HAP-1 (cell line): ENCODE measurements at regions not wholly inside any gene's neighbourhood (a gene's known extent, or its start where the extent isn't known, plus 50 kb on each side); places are given as distances from the start of the nearest gene placed in this dataset.

Experiments
- DNase-seq, 2 experiments: peaks; one replicate each; pipeline ENCODE4 v3.0.0-alpha.2; 2016 to 2020; ENCODE audit warnings: low spot score in 2 of 2
- H3K27me3 ChIP-seq: fragments of 250-450 bp; sonication (Bioruptor Pico); 2 replicates; pipeline ENCODE4 v1.5.1; 2020; ENCODE audit warnings: low read depth, mild to moderate bottlenecking, moderate library complexity
- H3K36me3 ChIP-seq: fragments of 250-450 bp; sonication (Bioruptor Pico); replicated peaks from 2 replicates; pipeline ENCODE4 v1.5.1; 2020; ENCODE audit warnings: mild to moderate bottlenecking
- H3K4me1 ChIP-seq: fragments of 250-450 bp; sonication (Bioruptor Pico); 2 replicates; pipeline ENCODE4 v1.5.1; 2020; ENCODE audit warnings: mild to moderate bottlenecking
- H3K4me3 ChIP-seq: fragments of 250-450 bp; sonication (Bioruptor Pico); 2 replicates; pipeline ENCODE4 v1.5.1; 2020; ENCODE audit warnings: mild to moderate bottlenecking, moderate library complexity
- H3K9me3 ChIP-seq: fragments of 250-450 bp; sonication (Bioruptor Pico); 2 replicates; pipeline ENCODE4 v1.5.1; 2020; ENCODE audit warnings: mild to moderate bottlenecking, moderate library complexity
- in situ Hi-C: fragments of 300-500 bp; cut with MboI; formaldehyde crosslinking; loops from 3 replicates; pipeline ENCODE4 v1.14.3; 2020; ENCODE audit warnings: low sequenced_read_pairs, inconsistent platforms, mixed read lengths

DNA sequence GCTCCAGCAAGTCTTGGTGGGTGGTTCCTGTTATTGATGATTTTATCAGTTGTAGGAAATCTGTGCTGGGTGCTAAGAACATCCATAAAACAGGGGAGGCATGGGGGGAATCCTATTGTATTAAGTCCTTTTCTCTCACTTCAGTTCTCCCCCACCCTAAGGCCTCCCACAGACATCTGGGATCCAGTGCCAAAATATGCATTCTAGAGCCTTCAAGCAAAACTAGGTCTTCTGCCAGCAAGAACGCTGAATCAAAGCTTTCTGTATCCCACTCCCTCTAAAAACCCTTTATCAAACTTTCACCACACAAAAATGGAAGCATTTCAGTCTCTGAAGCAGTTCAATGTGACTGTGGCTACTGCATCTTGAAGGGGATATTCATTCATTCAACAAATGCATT is 281.9 kb downstream of the GAS1 start:
- Histone ChIP-seq H3K4me1 (no peaks in the 10 kb centered on the region), H3K4me3 (no peak overlapping the region), H3K9me3 (no peaks in the 10 kb centered on the region), H3K27me3 (0 out of 2 replicates have a peak, but pooled peaks cover 3% of the 10 kb centered on the region), H3K36me3 (no peaks in the 10 kb centered on the region)
- DNase-seq: no peak
- in situ Hi-C loops: no loop called here

DNA sequence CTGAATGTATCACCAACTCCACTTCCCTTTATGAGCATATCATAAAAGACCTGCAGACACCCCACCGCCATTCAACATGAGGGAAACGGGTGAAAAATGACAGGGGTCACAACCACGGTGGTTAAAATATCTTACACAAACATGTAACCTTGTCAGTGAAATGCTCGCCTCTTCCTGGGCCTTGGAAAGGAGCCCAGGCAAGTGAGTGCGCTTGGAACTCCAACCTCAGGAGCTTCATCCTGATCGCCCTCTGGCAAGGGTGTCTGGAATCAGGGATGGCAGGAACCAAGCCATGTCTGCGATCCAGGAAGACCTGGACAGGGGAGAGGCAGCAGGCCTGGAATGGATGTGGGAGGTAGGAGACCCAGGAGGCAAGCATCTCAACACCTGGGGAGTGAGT is 282.7 kb downstream of the GAS1 start:
- Histone ChIP-seq H3K9me3 (no peaks in the 10 kb centered on the region), H3K27me3 (0 out of 2 replicates have a peak, but pooled peaks cover 3% of the 10 kb centered on the region), H3K4me1 (no peaks in the 10 kb centered on the region), H3K36me3 (no peaks in the 10 kb centered on the region), H3K4me3 (no peak overlapping the region)
- no peak for DNase-seq
- in situ Hi-C loops: no loop called here

DNA sequence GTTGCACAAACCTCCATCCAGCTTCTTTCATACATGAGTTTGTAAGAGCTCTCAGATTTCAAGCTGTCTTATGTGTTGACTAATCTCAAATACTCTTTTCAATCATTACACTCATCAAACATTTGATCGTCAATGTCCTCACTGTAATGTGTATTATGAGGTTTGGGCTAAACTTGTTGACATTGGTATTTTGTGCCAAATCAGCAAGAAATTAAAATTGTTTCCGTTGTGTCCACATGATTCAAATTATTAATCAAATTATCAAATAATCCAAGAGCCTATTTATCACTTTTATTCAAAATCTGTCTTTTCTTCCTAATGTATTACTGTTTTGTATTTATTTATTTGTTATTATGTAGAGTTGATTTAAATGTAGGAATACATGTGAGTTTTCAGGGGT is 283.4 kb downstream of the GAS1 start:
- H3K36me3 ChIP-seq: no peaks in the 10 kb centered on the region
- H3K9me3 ChIP-seq: no peaks in the 10 kb centered on the region
- DNase-seq: no peak
- H3K27me3 ChIP-seq: 0 out of 2 replicates have a peak, but pooled peaks cover 3% of the 10 kb centered on the region
- no peaks in the 10 kb centered on the region for H3K4me1 ChIP-seq
- in situ Hi-C loops: no loop called here
- H3K4me3 ChIP-seq: no peak overlapping the region

DNA sequence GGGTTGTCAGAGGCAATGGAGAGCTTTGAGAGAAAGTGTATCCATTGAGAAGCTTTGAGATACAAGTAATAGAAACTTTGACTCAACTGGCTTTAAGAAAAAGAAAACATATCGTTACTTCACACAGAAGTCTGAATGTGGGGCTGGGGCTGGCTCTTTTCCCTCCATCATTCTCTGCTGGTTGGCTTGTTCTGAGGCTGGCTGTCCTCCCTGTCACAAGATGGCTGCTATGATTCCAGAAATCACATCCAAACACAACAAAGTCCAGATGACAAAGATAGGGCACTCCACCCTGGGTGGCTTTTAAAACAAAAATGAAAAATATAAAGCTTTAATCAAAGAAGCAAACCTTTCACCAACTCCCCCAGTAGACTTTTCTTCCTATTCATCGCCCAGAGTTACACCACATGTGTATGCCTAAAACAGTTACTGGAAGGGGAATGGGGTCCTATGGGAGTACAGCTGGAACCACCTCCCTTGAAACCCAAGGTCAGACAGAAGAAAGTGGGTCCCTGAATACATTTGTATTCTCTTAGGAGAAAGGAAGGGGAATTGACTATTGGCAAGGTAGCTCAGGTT is 284.3 kb downstream of the GAS1 start:
- H3K36me3 ChIP-seq: no peaks in the 10 kb centered on the region
- no peaks in the 10 kb centered on the region for H3K9me3 ChIP-seq
- no peak for DNase-seq
- no peak overlapping the region for H3K4me3 ChIP-seq
- H3K27me3 ChIP-seq: 0 out of 2 replicates have a peak, but pooled peaks cover 3% of the 10 kb centered on the region
- H3K4me1 ChIP-seq: no peaks in the 10 kb centered on the region
- in situ Hi-C loops: no loop called here

DNA sequence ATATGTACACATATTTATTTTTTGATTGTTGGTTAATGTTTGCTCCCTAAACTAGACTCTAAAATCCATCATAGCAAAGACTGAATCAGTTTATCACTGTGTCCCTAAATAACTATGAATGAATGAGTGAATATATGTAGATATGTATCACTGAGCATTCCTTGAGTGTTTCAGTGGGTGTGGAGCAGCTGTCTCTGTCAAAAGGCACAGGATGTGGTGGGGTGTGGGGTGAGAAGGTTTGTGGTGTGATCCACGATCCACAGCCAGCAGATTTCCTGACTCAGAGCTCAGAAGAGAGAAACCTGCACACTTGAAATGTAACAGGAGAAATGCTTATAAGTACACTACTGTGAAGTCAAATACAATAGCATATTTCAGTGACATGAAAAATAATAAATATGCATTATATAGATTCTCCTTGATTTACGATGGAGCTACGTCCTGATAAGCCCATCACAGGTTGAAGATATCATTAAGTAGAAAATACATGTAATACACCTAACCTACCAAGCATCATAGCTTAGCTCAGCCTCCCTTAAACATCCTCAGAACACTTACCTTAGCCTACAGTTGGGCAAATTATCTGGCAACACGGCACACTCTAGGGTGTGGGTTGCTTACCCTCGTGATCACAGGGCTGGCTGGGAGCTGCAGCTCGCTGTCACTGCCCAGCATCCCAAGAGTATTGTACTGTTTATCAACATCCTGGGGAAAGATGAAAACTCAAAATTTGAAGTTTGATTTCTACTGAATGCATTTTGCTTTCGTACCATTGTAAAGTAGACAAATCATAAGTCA is 287.0 kb downstream of the GAS1 start:
- in situ Hi-C loops: no loop called here
- H3K9me3 ChIP-seq: no peaks in the 10 kb centered on the region
- H3K4me1 ChIP-seq: no peaks in the 10 kb centered on the region
- 0 out of 2 replicates have a peak, but pooled peaks cover 3% of the 10 kb centered on the region for H3K27me3 ChIP-seq
- no peaks in the 10 kb centered on the region for H3K36me3 ChIP-seq
- H3K4me3 ChIP-seq: no peak overlapping the region
- DNase-seq: no peak

DNA sequence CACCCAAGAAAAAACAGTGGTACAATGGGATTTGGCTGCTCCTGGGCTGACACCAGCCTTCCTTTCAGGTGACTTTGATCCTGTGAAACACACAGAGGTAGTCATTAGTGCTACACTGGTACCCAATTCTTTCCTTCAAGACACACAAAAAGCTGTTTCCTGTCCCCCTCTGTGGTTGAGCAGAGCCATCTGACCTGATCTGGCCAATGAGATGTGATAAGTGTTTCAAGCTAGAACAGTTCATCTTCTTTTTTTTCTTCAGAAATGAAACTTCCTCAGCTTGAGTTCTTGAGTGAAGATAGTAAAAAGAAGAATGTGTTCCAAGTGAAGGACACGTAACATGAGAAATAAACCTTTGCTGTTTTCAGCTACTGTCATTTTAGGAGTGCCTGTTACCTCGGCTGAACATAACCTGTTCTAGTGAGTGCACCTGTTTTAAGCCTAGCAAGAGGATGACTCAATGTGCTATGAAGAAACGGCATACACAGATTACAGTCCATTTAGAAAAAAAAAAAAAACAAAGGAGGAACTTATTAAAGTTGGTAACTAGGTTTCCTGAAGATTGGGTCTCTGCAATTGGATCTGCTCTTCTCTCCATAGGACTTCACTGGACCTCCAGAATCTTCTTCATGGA is 287.8 kb downstream of the GAS1 start:
- Histone ChIP-seq H3K36me3 (no peaks in the 10 kb centered on the region), H3K4me1 (no peaks in the 10 kb centered on the region), H3K4me3 (no peak overlapping the region), H3K27me3 (0 out of 2 replicates have a peak, but pooled peaks cover 3% of the 10 kb centered on the region), H3K9me3 (no peaks in the 10 kb centered on the region)
- in situ Hi-C loops: no loop called here
- DNase-seq: no peak

DNA sequence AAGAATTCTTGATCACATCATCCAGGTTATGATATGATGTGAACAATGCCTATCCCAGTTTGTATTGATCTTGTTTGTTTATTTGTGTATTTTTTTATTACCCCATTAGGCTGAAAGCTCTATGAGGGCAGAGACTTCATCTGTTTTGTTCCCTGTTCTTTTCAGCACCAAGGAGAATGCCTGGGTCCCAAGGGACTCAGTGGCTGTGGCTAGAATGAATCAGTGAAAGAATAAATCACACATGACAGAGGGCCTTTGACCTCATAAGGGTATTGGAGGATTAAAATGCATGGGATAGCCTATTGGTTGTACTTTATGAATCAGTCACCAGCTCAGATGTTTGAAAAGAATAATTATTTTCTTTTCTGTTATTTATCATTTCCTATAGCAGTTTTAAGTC is 292.2 kb downstream of the GAS1 start:
- H3K36me3 ChIP-seq: no peaks in the 10 kb centered on the region
- H3K27me3 ChIP-seq: no peaks in the 10 kb centered on the region
- in situ Hi-C loops: no loop called here
- H3K4me3 ChIP-seq: no peak overlapping the region
- H3K9me3 ChIP-seq: no peaks in the 10 kb centered on the region
- no peak for DNase-seq
- no peaks in the 10 kb centered on the region for H3K4me1 ChIP-seq

DNA sequence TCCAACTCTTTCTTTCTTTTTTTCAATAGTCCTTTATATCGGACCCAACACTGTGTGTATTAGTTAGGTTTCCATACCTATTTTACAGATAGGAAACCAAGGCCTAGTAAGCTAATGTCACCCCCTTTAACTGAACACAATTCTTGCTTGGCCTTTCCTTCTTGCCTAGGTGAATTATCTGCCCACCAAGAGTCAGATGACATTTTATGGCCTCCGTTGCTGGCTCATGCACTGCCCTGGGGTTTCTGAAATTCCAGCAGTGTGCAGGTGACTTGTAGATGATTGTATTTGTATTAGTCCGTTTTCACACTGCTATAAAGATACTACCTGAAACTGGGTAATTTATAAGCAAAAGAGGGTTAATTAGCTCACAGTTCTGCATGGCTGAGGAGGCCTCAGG is 293.8 kb downstream of the GAS1 start:
- DNase-seq: no peak
- Histone ChIP-seq H3K9me3 (no peaks in the 10 kb centered on the region), H3K27me3 (peaks cover 5% of the 10 kb centered on the region; the same call in 1 of the 2 replicates), H3K36me3 (no peaks in the 10 kb centered on the region; the same call in 1 of the 2 replicates), H3K4me3 (no peak overlapping the region), H3K4me1 (no peaks in the 10 kb centered on the region)
- in situ Hi-C loops: no loop called here

DNA sequence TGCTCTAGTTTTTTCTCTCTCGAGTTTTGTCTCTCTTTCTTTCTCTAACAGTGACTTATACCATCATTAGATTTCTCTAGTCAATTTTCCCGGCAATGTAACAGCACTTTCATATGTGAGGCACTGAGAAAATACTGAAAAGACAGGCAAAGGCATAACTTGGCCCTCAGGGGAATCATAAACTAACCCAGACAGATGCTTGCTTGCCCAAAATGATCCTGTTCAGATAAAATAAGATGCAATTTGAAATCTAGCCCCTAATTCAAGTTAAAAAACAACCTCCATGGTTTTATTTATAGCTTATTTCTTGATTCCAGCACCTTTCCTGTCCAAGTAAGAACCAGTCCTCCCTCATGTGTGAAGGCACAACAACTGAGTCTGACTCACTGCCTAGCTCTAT is 294.6 kb downstream of the GAS1 start:
- in situ Hi-C loops: no loop called here
- Histone ChIP-seq H3K36me3 (no peaks in the 10 kb centered on the region; the same call in 1 of the 2 replicates), H3K4me3 (no peak overlapping the region), H3K27me3 (peaks cover 5% of the 10 kb centered on the region; the same call in 1 of the 2 replicates), H3K4me1 (no peaks in the 10 kb centered on the region), H3K9me3 (no peaks in the 10 kb centered on the region)
- DNase-seq: no peak

DNA sequence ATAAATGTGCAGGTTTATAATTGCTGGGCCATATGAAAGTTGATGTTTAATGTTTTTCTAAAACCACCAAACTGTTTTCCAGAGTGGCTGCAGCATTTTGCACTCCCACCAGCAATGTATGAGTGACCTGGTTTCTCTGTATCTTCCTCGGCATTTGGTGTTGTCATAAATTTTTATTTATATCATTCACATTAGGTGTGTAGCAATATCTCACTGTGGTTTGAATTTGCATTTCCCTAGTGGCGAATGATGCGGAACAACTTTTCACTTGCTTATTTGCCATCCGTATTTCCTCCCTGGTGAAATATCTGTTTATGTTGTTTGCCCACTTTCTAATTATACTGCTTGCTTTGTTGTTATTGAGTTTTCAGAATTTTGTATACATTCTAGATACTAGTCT is 295.7 kb upstream of the TUT7 start:
- peaks cover 5% of the 10 kb centered on the region; the same call in 1 of the 2 replicates for H3K27me3 ChIP-seq
- H3K4me3 ChIP-seq: no peak overlapping the region
- in situ Hi-C loops: loop anchor here (25.0 kb wide), 1 partner anchor 662 kb away; no protein-coding TSS in a partner anchor
- DNase-seq: no peak
- no peaks in the 10 kb centered on the region for H3K4me1 ChIP-seq
- no peaks in the 10 kb centered on the region; the same call in 1 of the 2 replicates for H3K36me3 ChIP-seq
- no peaks in the 10 kb centered on the region for H3K9me3 ChIP-seq

DNA sequence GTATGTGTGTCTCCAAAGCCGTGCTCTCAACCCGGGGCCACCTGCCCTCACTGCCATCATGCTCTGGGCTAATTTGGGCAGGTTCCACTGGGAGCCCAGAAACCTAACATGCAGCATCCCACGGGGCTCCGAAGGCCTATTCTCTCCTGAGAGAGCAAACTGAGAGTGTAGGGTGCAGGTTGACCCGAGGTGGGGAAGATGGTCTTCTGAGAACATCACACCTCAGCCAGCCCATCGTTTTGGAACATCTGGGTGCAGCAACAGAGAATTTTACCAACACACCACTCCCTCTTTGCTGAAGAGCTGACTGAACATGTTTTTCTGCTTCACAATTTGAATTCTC is 294.6 kb upstream of the TUT7 start:
- in situ Hi-C loops: loop anchor here (25.0 kb wide), 1 partner anchor 664 kb away; no protein-coding TSS in a partner anchor
- no peaks in the 10 kb centered on the region; the same call in 1 of the 2 replicates for H3K36me3 ChIP-seq

DNA sequence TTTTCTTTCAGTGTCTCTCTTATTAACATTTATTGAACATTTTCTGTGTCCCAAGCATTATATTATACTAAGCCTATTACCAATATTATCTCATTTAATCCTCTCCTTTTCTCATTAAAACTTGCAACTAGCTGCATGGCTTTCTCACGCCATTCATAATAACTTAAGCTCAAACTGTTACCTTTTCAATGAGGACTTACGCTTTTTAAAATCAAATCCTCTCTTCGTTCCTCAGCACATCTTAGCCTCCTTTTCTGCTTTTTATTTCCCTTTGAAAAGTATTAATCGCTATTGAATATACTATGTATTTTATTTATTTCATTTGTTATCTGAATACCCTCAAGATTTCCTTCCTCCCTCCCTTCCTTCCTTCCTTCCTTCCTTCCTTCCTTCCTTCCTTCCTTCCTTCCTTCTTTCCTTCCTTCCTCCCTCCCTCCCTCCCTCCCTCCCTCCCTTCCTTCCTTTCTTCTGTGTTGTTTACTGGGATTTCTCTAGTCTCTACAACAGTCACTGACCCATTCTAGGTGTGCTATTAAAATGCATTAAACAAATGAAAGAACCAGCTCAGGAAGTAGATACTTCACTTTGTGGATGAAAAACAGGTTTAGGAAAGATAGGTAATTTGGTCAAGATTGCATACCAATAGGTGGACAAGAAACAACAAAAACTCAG is 294.1 kb upstream of the TUT7 start:
- in situ Hi-C loops: loop anchor here (25.0 kb wide), 1 partner anchor 664 kb away; no protein-coding TSS in a partner anchor
- Histone ChIP-seq H3K4me1 (peaks cover 11% of the 10 kb centered on the region), H3K27me3 (peaks cover 5% of the 10 kb centered on the region; the same call in 1 of the 2 replicates), H3K4me3 (no peak overlapping the region), H3K9me3 (no peaks in the 10 kb centered on the region), H3K36me3 (no peaks in the 10 kb centered on the region; the same call in 1 of the 2 replicates)
- no peak for DNase-seq

More for the DNA sequence above, 294.6 kb upstream of the TUT7 start:
- DNase-seq: no peak
- Histone ChIP-seq H3K4me3 (no peak overlapping the region), H3K27me3 (peaks cover 5% of the 10 kb centered on the region; the same call in 1 of the 2 replicates), H3K4me1 (peaks cover 8% of the 10 kb centered on the region), H3K9me3 (no peaks in the 10 kb centered on the region)

DNA sequence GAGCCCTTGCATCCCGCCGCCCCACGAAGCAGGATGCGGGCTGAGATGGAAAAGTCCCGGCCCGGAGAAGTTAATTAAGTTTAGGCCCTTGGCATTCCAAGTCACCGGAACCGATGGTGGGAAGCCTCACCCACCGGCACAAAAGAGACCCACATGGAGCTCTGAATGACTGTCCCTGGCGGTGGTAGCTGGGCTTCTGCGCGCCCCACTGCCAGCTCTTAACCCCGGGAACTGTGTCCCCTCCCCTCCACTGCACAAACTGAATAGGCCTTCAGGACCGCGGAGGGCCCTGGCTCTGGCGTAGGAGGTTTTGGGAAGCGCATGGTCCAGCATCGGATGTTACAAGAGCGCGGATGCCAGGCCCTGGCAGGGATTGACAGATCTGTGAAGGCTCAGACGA is 291.1 kb upstream of the TUT7 start:
- Histone ChIP-seq H3K4me3 (no peak overlapping the region), H3K36me3 (no peaks in the 10 kb centered on the region; the same call in 1 of the 2 replicates), H3K4me1 (peaks cover 11% of the 10 kb centered on the region), H3K9me3 (no peaks in the 10 kb centered on the region), H3K27me3 (peaks cover 6% of the 10 kb centered on the region; the same call in 1 of the 2 replicates)
- no peak for DNase-seq
- in situ Hi-C loops: loop anchor here (25.0 kb wide), 1 partner anchor 667 kb away; no protein-coding TSS in a partner anchor
